Adrenal gland (tissue), 9 donors: ENCODE measurements at regions not wholly inside any gene's neighbourhood (a gene's known extent, or its start where the extent isn't known, plus 50 kb on each side); places are given as distances from the start of the nearest gene placed in this dataset.

Experiments used
- DNase-seq, 7 donors: peaks; one replicate each; pipeline ENCODE4 v3.0.0-alpha.2; 2019 to 2020
- H3K27ac ChIP-seq, 5 donors: fragments of 200-600 bp; sonication (generic) in 4 of 5; 1 replicate in 3 of 5; 2 replicates in 2 of 5; pipeline versions ENCODE4 v1.5.1 to v1.8.0; 2016 to 2020; ENCODE audit warnings: mild to moderate bottlenecking in 1 of 5
- H3K27me3 ChIP-seq: fragments of 200-600 bp; 2 replicates; pipeline ENCODE4 v1.8.0; 2021
- H3K36me3 ChIP-seq, 2 donors: fragments of 200-600 bp; replicated peaks in 1 of 2; 1 replicate in 1 of 2; 2 replicates in 1 of 2; pipeline versions ENCODE4 v1.5.1 to v1.8.0; 2018 to 2022
- H3K4me1 ChIP-seq, 2 donors: fragments of 200-600 bp; replicated peaks in 1 of 2; 1 replicate in 1 of 2; 2 replicates in 1 of 2; pipeline versions ENCODE4 v1.5.1 to v1.8.0; 2018 to 2021
- H3K4me3 ChIP-seq, 4 donors: fragments of 200-600 bp; sonication (generic) in 3 of 4; one replicate each; pipeline ENCODE4 v1.5.1; 2016 to 2018
- H3K9me3 ChIP-seq, 3 donors: fragments of 200-600 bp; sonication (generic) in 1 of 3; replicated peaks in 1 of 3; 1 replicate in 2 of 3; 2 replicates in 1 of 3; pipeline versions ENCODE4 v1.5.1 to v1.8.0; 2016 to 2021
- CTCF ChIP-seq, 6 experiments: fragments of 450-650 bp in 4 of 6; fragments of 200-600 bp in 2 of 6; sonication (generic) in 1 of 6; IDR thresholded peaks; 1 replicate in 5 of 6; 2 replicates in 1 of 6; pipeline versions ENCODE4 v1.5.1 to v1.8.0; 2016 to 2021; ENCODE audit warnings: antibody characterized with exemption in 6 of 6, mild to moderate bottlenecking in 2 of 6, moderate library complexity in 1 of 6
- POLR2A ChIP-seq, 2 donors: fragments of 450-650 bp; IDR thresholded peaks; one replicate each; pipeline ENCODE4 v1.6.1; 2017; ENCODE audit warnings: antibody characterized with exemption in 2 of 2, mild to moderate bottlenecking in 2 of 2, moderate library complexity in 1 of 2
- WGBS, 4 donors: extraction: QIAGEN DNeasy Blood & Tissue Kit in 2 of 4; methylation state at CpG; one replicate each; pipeline versions ENCODE4 v1.1.5 to v1.1.7; 2013 to 2017; 5-methylcytosine and 5-hydroxymethylcytosine counted together
- intact Hi-C, 2 donors: fragments of 100-400 bp; cut with DNase I; formaldehyde crosslinking; loops; one replicate each; pipeline versions ENCODE4 v1.14.1 to v1.15.0; 2022 to 2023
- donor health status: healthy with polysubstance abuse.
- donor health status: Bipolar disorder and iron deficiency.
- donor health status: DM: yes; HTN: yes; CAD: no.
- donor health status: DM: no; HTN: no; CAD: no.
- donor health status: DM: no; HTN: no; CAD: no.

- Histone ChIP-seq H3K27me3 (no peaks in the 10 kb centered on the region), H3K36me3 (no peaks in the 10 kb centered on the region), H3K4me3 (no peak overlapping the region), H3K27ac (peak overlapping the region in 1 of 5 donors; percentile 51), H3K4me1 (no peaks in the 10 kb centered on the region), H3K9me3 (no peaks in the 10 kb centered on the region)
- DNase-seq: no peak
- no peak for TF ChIP-seq POLR2A (IDR thresholded peaks at IDR 0.05)
- no peak for TF ChIP-seq CTCF (IDR thresholded peaks at IDR 0.05)
- intact Hi-C loops: no loop called here
- WGBS, 4 donors: 57 to 67% (median 63%) methylated on average over 5 of the region's 5 CpGs
These were observed 375.8 kb downstream of the QKI start for GRCh38 chr6:163790266-163790840.

GRCh38 chr6:163789199-163789810 is 374.8 kb downstream of the QKI start:
- no peak overlapping the region for H3K4me3 ChIP-seq
- H3K27me3 ChIP-seq: no peaks in the 10 kb centered on the region
- H3K36me3 ChIP-seq: no peaks in the 10 kb centered on the region
- no peaks in the 10 kb centered on the region for H3K9me3 ChIP-seq
- H3K4me1 ChIP-seq: no peaks in the 10 kb centered on the region
- intact Hi-C loops: no loop called here
- no peak for DNase-seq
- no peak overlapping the region for H3K27ac ChIP-seq
- TF ChIP-seq CTCF (IDR thresholded peaks at IDR 0.05): no peak
- 77 to 82% (median 79%) methylated on average over 5 of the region's 5 CpGs for WGBS, 4 donors

- Histone ChIP-seq H3K4me1 (no peaks in the 10 kb centered on the region), H3K4me3 (no peak overlapping the region), H3K36me3 (no peaks in the 10 kb centered on the region), H3K27ac (no peak overlapping the region), H3K9me3 (no peaks in the 10 kb centered on the region), H3K27me3 (no peaks in the 10 kb centered on the region)
- 43 to 58% (median 46%) methylated on average over 2 of the region's 2 CpGs for WGBS, 4 donors
- intact Hi-C loops: no loop called here
- DNase-seq: no peak
- TF ChIP-seq POLR2A (IDR thresholded peaks at IDR 0.05) (no peak), CTCF (IDR thresholded peaks at IDR 0.05) (no peak)
These were observed 372.6 kb downstream of the QKI start for GRCh38 chr6:163786995-163787671.

- Histone ChIP-seq H3K27ac (no peak overlapping the region), H3K27me3 (peaks cover 4% of the 10 kb centered on the region), H3K9me3 (no peaks in the 10 kb centered on the region), H3K4me1 (no peaks in the 10 kb centered on the region), H3K36me3 (no peaks in the 10 kb centered on the region), H3K4me3 (no peak overlapping the region)
- TF ChIP-seq POLR2A (IDR thresholded peaks at IDR 0.05): no peak
- no peak for TF ChIP-seq CTCF (IDR thresholded peaks at IDR 0.05)
- DNase-seq: peak in 2 of 7 donors; percentile 10 to 15
- 75 to 83% (median 78%) methylated on average over 7 of the region's 7 CpGs for WGBS, 4 donors
- intact Hi-C loops: no loop called here
These were observed 368.0 kb downstream of the QKI start for GRCh38 chr6:163782436-163783003.
